ENCODE measurements at regions not wholly inside any gene's neighbourhood (a gene's known extent, or its start where the extent isn't known, plus 50 kb on each side); places are given as distances from the start of the nearest gene placed in this dataset.
"Not testable (repeated sequence)": the region's sequence is repeated elsewhere in the genome, so short reads cannot be mapped to it uniquely, and the experiment has no call there.

GRCh38 chr13:56558698-56559320 lies 581.9 kb upstream of the PRR20A start:
- no peak for DNase-seq (ENCODE audit: extremely low spot score)
- POLR2A ChIA-PET = no interaction called here
- TF ChIP-seq SUZ12 (IDR thresholded peaks at IDR 0.05) (no peak), ZNF384 (IDR thresholded peaks at IDR 0.05) (no peak), BHLHE40 (IDR thresholded peaks at IDR 0.05; ENCODE audit: borderline replicate concordance) (no peak), NFRKB (IDR thresholded peaks at IDR 0.05) (no peak), TARDBP (IDR thresholded peaks at IDR 0.05) (no peak), PKNOX1 (IDR thresholded peaks at IDR 0.05) (no peak), ARNT (IDR thresholded peaks at IDR 0.05) (no peak), FOXM1 (IDR thresholded peaks at IDR 0.05; ENCODE audit: borderline replicate concordance) (no peak), FOXA1 (IDR thresholded peaks at IDR 0.05) (no peak), HDGF (IDR thresholded peaks at IDR 0.05; ENCODE audit: borderline replicate concordance) (no peak), L3MBTL2 (conservative IDR thresholded peaks at IDR 0.05) (no peak), FOXK2 (IDR thresholded peaks at IDR 0.05) (no peak), CTBP1 (IDR thresholded peaks at IDR 0.05; ENCODE audit: borderline replicate concordance) (no peak), LEF1 (IDR thresholded peaks at IDR 0.05; ENCODE audit: borderline replicate concordance) (no peak), ELF4 (IDR thresholded peaks at IDR 0.05) (no peak), SP1 (IDR thresholded peaks at IDR 0.05) (no peak)
- CTCF ChIA-PET = no interaction called here

- CTCF ChIA-PET = no interaction called here
- peak; percentile 10 for DNase-seq (ENCODE audit: extremely low spot score)
Measured at GRCh38 chr13:56561327-56561726, 579.4 kb upstream of the PRR20A start.

GRCh38 chr13:56563663-56564062 lies 577.1 kb upstream of the PRR20A start:
- POLR2A ChIA-PET = no interaction called here
- TF ChIP-seq ELF4 (IDR thresholded peaks at IDR 0.05) = no peak
- TF ChIP-seq SP1 (IDR thresholded peaks at IDR 0.05) = no peak
- no peak for TF ChIP-seq CTBP1 (IDR thresholded peaks at IDR 0.05; ENCODE audit: borderline replicate concordance)
- TF ChIP-seq SUZ12 (IDR thresholded peaks at IDR 0.05) = no peak
- TF ChIP-seq LEF1 (IDR thresholded peaks at IDR 0.05; ENCODE audit: borderline replicate concordance) = no peak
- TF ChIP-seq FOXK2 (IDR thresholded peaks at IDR 0.05) = no peak
- TF ChIP-seq PKNOX1 (IDR thresholded peaks at IDR 0.05) = no peak
- TF ChIP-seq L3MBTL2 (conservative IDR thresholded peaks at IDR 0.05) = no peak
- TF ChIP-seq ARNT (IDR thresholded peaks at IDR 0.05) = no peak
- no peak for TF ChIP-seq BHLHE40 (IDR thresholded peaks at IDR 0.05; ENCODE audit: borderline replicate concordance)
- CTCF ChIA-PET = no interaction called here
- DNase-seq (ENCODE audit: extremely low spot score) = no peak

More at GRCh38 chr13:56561327-56561726, 579.4 kb upstream of the PRR20A start:
- TF ChIP-seq SP1 (IDR thresholded peaks at IDR 0.05) = no peak
- no peak for TF ChIP-seq LEF1 (IDR thresholded peaks at IDR 0.05; ENCODE audit: borderline replicate concordance)
- POLR2A ChIA-PET = no interaction called here

GRCh38 chr13:56586976-56587375 lies 553.7 kb upstream of the PRR20A start:
- DNase-seq (ENCODE audit: extremely low spot score) = no peak
- CTCF ChIA-PET = interaction anchor here (0.6 kb wide), 1 partner anchor 1040 kb away, joined by 3 read pairs; no protein-coding TSS in a partner anchor
- no peak for TF ChIP-seq FOXA1 (IDR thresholded peaks at IDR 0.05)
- TF ChIP-seq LEF1 (IDR thresholded peaks at IDR 0.05; ENCODE audit: borderline replicate concordance) = no peak
- no peak for TF ChIP-seq FOXK2 (IDR thresholded peaks at IDR 0.05)
- TF ChIP-seq SUZ12 (IDR thresholded peaks at IDR 0.05) = no peak
- TF ChIP-seq NFRKB (IDR thresholded peaks at IDR 0.05) = no peak
- TF ChIP-seq L3MBTL2 (conservative IDR thresholded peaks at IDR 0.05) = no peak
- POLR2A ChIA-PET = no interaction called here

GRCh38 chr13:56615572-56615971 lies 525.1 kb upstream of the PRR20A start:
- DNase-seq (ENCODE audit: extremely low spot score) = no peak
- TF ChIP-seq PKNOX1 (IDR thresholded peaks at IDR 0.05) (peak; percentile 34), NFRKB (IDR thresholded peaks at IDR 0.05) (no peak), SP1 (IDR thresholded peaks at IDR 0.05) (no peak)
- POLR2A ChIA-PET = no interaction called here
- CTCF ChIA-PET = no interaction called here

- POLR2A ChIA-PET = no interaction called here
- no peak for DNase-seq (ENCODE audit: extremely low spot score)
- CTCF ChIA-PET = no interaction called here
- TF ChIP-seq ARNT (IDR thresholded peaks at IDR 0.05) (no peak), BHLHE40 (IDR thresholded peaks at IDR 0.05; ENCODE audit: borderline replicate concordance) (no peak), CTBP1 (IDR thresholded peaks at IDR 0.05; ENCODE audit: borderline replicate concordance) (no peak), L3MBTL2 (conservative IDR thresholded peaks at IDR 0.05) (no peak), LEF1 (IDR thresholded peaks at IDR 0.05; ENCODE audit: borderline replicate concordance) (no peak), NFRKB (IDR thresholded peaks at IDR 0.05) (no peak), FOXK2 (IDR thresholded peaks at IDR 0.05) (no peak), FOXM1 (IDR thresholded peaks at IDR 0.05; ENCODE audit: borderline replicate concordance) (no peak), PKNOX1 (IDR thresholded peaks at IDR 0.05) (no peak), SUZ12 (IDR thresholded peaks at IDR 0.05) (no peak), HDGF (IDR thresholded peaks at IDR 0.05; ENCODE audit: borderline replicate concordance) (no peak), ELF4 (IDR thresholded peaks at IDR 0.05) (no peak), ZNF384 (IDR thresholded peaks at IDR 0.05) (no peak), FOXA1 (IDR thresholded peaks at IDR 0.05) (no peak)
Measured at GRCh38 chr13:56622840-56623239, 517.9 kb upstream of the PRR20A start.

GRCh38 chr13:56628886-56629285 lies 511.8 kb upstream of the PRR20A start:
- POLR2A ChIA-PET; DNase-seq (ENCODE audit: extremely low spot score); CTCF ChIA-PET: not testable (repeated sequence)

- DNase-seq (ENCODE audit: extremely low spot score); POLR2A ChIA-PET; CTCF ChIA-PET: not testable (repeated sequence)
Measured at GRCh38 chr13:56631060-56631459, 509.7 kb upstream of the PRR20A start.
